C4-2B (cell line): ENCODE measurements at regions not wholly inside any gene's neighbourhood (a gene's known extent, or its start where the extent isn't known, plus 50 kb on each side); places are given as distances from the start of the nearest gene placed in this dataset.

Experiments used
- ZFX ChIP-seq: fragments of 450-650 bp; IDR thresholded peaks from 2 replicates; pipeline ENCODE4 v1.6.1; 2017
- TF ChIP-seq, protein P1 (sequence below): fragments of 450-650 bp; conservative IDR thresholded peaks from 2 replicates; pipeline ENCODE4 v1.5.1; 2017; ENCODE audit warnings: mild to moderate bottlenecking

DNA sequence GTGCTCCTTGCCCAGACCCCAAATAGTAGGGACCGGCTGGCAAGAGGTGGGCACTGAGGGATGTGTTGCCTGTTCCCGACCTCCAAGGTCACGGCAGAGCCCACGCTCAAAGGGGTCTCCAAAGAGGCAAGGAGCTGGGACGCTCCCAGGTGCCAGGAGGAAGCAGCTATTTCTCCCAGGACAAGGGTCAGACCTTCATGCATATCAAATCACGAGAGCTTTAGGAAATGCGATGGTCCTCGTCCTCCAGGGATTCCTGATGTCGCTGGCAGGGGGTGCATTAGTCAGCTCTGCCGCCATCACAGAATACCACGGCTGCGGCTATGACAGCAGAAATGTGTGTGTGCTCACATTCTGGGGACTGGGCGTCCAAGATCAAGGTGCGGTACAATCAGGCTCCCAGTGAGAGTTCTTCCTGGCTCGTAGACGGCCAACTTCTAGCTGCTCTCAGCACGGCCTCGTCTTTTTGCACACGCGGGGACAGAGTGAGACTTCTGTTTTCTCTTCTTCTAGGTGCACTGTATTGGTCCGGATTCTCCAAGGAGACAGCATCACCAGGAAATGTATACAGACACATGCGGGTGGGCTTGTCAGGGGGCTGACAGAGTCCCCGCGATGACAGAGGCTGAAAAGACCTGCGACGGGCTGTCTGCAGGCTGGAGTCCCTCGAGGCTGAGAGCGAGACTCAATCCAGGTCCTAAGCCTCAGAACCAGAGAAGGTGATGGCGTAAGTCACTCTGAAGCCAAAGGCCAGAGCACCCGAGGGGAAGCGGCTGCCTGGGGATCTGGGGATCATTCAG, 81.6 kb downstream of the SHANK2 start:
- TF ChIP-seq, protein P1, sequence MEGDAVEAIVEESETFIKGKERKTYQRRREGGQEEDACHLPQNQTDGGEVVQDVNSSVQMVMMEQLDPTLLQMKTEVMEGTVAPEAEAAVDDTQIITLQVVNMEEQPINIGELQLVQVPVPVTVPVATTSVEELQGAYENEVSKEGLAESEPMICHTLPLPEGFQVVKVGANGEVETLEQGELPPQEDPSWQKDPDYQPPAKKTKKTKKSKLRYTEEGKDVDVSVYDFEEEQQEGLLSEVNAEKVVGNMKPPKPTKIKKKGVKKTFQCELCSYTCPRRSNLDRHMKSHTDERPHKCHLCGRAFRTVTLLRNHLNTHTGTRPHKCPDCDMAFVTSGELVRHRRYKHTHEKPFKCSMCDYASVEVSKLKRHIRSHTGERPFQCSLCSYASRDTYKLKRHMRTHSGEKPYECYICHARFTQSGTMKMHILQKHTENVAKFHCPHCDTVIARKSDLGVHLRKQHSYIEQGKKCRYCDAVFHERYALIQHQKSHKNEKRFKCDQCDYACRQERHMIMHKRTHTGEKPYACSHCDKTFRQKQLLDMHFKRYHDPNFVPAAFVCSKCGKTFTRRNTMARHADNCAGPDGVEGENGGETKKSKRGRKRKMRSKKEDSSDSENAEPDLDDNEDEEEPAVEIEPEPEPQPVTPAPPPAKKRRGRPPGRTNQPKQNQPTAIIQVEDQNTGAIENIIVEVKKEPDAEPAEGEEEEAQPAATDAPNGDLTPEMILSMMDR, result no peak
- TF ChIP-seq ZFX, result no peak
